HepG2 (cell line): ENCODE measurements at regions not wholly inside any gene's neighbourhood (a gene's known extent, or its start where the extent isn't known, plus 50 kb on each side); places are given as distances from the start of the nearest gene placed in this dataset.
A peak's percentile ranks its signal among the peaks of the same experiment; 100 is the strongest.

Experiments used
- ATAC-seq: fragments of 200-7000 bp; cut with Tn5 transposase; 3 replicates; pipeline ENCODE4 v1.9.1; 2020; ENCODE audit warnings: mild to moderate bottlenecking, moderate library complexity
- BruUV-seq: library from RNA; stranded (reverse); fragments of 400-500 nt; replicated peaks from 2 replicates; lab custom pipeline; 2021; lab: Mats Ljungman, UMichigan
- CTCF ChIA-PET: fragments of 300-600 bp; formaldehyde crosslinking; extraction: SDS; loops from one replicate; lab custom pipeline; 2021; ENCODE audit warnings: low total read pairs, inconsistent platforms, low intra/inter-chr PET ratio; lab: Yijun Ruan, JAX
- POLR2A ChIA-PET: fragments of 350-600 bp; sonication (Branson Sonifier 250); formaldehyde crosslinking; loops from one replicate; lab custom pipeline; 2020; ENCODE audit warnings: antibody characterized with exemption, inconsistent platforms; lab: Yijun Ruan, JAX
- DNase-seq: peaks from one replicate; pipeline ENCODE4 v3.0.0-alpha.2; 2015; ENCODE audit warnings: low spot score
- FAIRE-seq: peaks from 3 replicates; lab custom pipeline; 2011; peaks lifted over from hg19 to GRCh38; lab: Jason Lieb, UNC
- H2AFZ ChIP-seq: one replicate; pipeline ENCODE4 v1.6.1; 2011; ENCODE audit warnings: low read length, inconsistent platforms
- H3K27ac ChIP-seq: fragments of 300-600 bp; 3 replicates; pipeline ENCODE4 v1.8.0; 2011; ENCODE audit warnings: mixed run types, mild to moderate bottlenecking, mixed read lengths, low read length, inconsistent platforms; ENCODE audit not compliant: insufficient read depth; ENCODE audit errors: extremely low read length
- H3K27me3 ChIP-seq, 2 experiments: fragments of 200-600 bp in 1 of 2; 2 replicates in 1 of 2; 3 replicates in 1 of 2; pipeline versions ENCODE4 v1.6.0 to v1.8.0; 2011; ENCODE audit warnings: low read length in 2 of 2, mild to moderate bottlenecking in 2 of 2, moderate library complexity in 2 of 2, inconsistent platforms in 1 of 2; ENCODE audit not compliant: insufficient read depth in 2 of 2, control insufficient read depth in 1 of 2
- H3K36me3 ChIP-seq, 2 experiments: fragments of 200-600 bp in 1 of 2; replicated peaks in 1 of 2; 2 replicates in 1 of 2; 3 replicates in 1 of 2; pipeline versions ENCODE4 v1.5.1 to v1.8.0; 2011; ENCODE audit warnings: low read length in 2 of 2, inconsistent platforms in 1 of 2; ENCODE audit not compliant: insufficient read depth in 2 of 2, control insufficient read depth in 1 of 2
- H3K4me1 ChIP-seq: 2 replicates; pipeline ENCODE4 v1.5.1; 2012; ENCODE audit warnings: low read length, inconsistent platforms; ENCODE audit not compliant: insufficient read depth
- H3K4me2 ChIP-seq: 2 replicates; pipeline ENCODE4 v1.6.0; 2011; ENCODE audit warnings: low read depth, low read length, inconsistent platforms
- H3K4me3 ChIP-seq, 3 experiments: fragments of 200-600 bp in 1 of 3; sonication (generic), shearing (Covaris generic) in 1 of 3; replicated peaks in 1 of 3; 2 replicates each; pipeline ENCODE4 v1.5.1; 2011 to 2016; ENCODE audit warnings: low read length in 3 of 3, inconsistent platforms in 2 of 3, low read depth in 2 of 3, mild to moderate bottlenecking in 2 of 3, control low read depth in 1 of 3, mixed read lengths in 1 of 3; ENCODE audit not compliant: insufficient read depth in 1 of 3
- H3K79me2 ChIP-seq: one replicate; pipeline ENCODE4 v1.6.1; 2011; ENCODE audit warnings: low read length, inconsistent platforms; ENCODE audit not compliant: insufficient read depth
- H3K9ac ChIP-seq: 2 replicates; pipeline ENCODE4 v1.6.0; 2011; ENCODE audit warnings: mild to moderate bottlenecking, low read depth, low read length, inconsistent platforms; ENCODE audit not compliant: insufficient read depth
- H3K9me3 ChIP-seq: 2 replicates; pipeline ENCODE4 v1.5.1; 2012; ENCODE audit warnings: mild to moderate bottlenecking, low read length
- H4K20me1 ChIP-seq: 2 replicates; pipeline ENCODE4 v1.6.0; 2011; ENCODE audit warnings: inconsistent platforms, mild to moderate bottlenecking, low read length, moderate library complexity; ENCODE audit not compliant: insufficient read depth
- ATF5 ChIP-seq: sonication (generic); formaldehyde crosslinking; IDR thresholded peaks from 2 replicates; pipeline ENCODE4 v1.4.0; 2020; ENCODE audit warnings: mild to moderate bottlenecking, low read depth, missing genetic modification reagents
- CSRNP2 ChIP-seq: sonication (generic); formaldehyde crosslinking; conservative IDR thresholded peaks from 2 replicates; pipeline ENCODE4 v1.8.0; 2022; ENCODE audit warnings: low read depth, missing genetic modification reagents
- GMEB1 ChIP-seq: sonication (generic); formaldehyde crosslinking; IDR thresholded peaks from 2 replicates; pipeline ENCODE4 v1.5.1; 2020; ENCODE audit warnings: missing genetic modification reagents, mild to moderate bottlenecking, borderline replicate concordance
- NFYB ChIP-seq: sonication (generic); formaldehyde crosslinking; IDR thresholded peaks from 2 replicates; pipeline ENCODE4 v1.4.0; 2020; ENCODE audit warnings: missing genetic modification reagents
- ZC3H13 ChIP-seq: sonication (generic); formaldehyde crosslinking; IDR thresholded peaks from 2 replicates; pipeline ENCODE4 v1.8.1; 2023; ENCODE audit warnings: mild to moderate bottlenecking, missing genetic modification reagents, moderate library complexity
- ZNF569 ChIP-seq: sonication (generic); formaldehyde crosslinking; IDR thresholded peaks from 2 replicates; pipeline ENCODE4 v1.5.0; 2020; ENCODE audit warnings: mild to moderate bottlenecking, missing genetic modification reagents, moderate library complexity, borderline replicate concordance
- ZNF746 ChIP-seq: sonication (generic); formaldehyde crosslinking; IDR thresholded peaks from 2 replicates; pipeline ENCODE4 v1.8.0; 2022; ENCODE audit warnings: mild to moderate bottlenecking, missing genetic modification reagents
- ZNF891 ChIP-seq: sonication (generic); formaldehyde crosslinking; IDR thresholded peaks from 2 replicates; pipeline ENCODE4 v1.5.0; 2020; ENCODE audit warnings: mild to moderate bottlenecking, missing genetic modification reagents
- WGBS: methylation state at CpG from one replicate; pipeline ENCODE4 v1.1.6; 2017; ENCODE audit warnings: low lambda C conversion rate; 5-methylcytosine and 5-hydroxymethylcytosine counted together
- in situ Hi-C: cut with HindIII; loops from 2 replicates; pipeline ENCODE4 v1.10.0; 2017; ENCODE audit warnings: low pct_unique_long_range_greater_than_20kb; ENCODE audit not compliant: extremely low pct_ligation_motif_present
- intact Hi-C: fragments of 100-400 bp; cut with micrococcal nuclease; formaldehyde crosslinking; loops from one replicate; pipeline ENCODE4 v1.10.0; 2022; ENCODE audit not compliant: unreplicated experiment

GRCh38 chr20:40583636-40584035 lies 105.4 kb downstream of the MAFB start:
- ChIA-PET POLR2A (no interaction called here), CTCF (no interaction called here)
- no peak for TF ChIP-seq NFYB (CRISPR knock-in tag)
- TF ChIP-seq ZNF569, result no peak
- TF ChIP-seq GMEB1 (CRISPR knock-in tag), result no peak
- no peak for TF ChIP-seq ZNF746
- ATAC-seq (no peak), FAIRE-seq (peak; percentile 26), DNase-seq (no peak)
- H4K20me1 ChIP-seq, result no peaks in the 10 kb centered on the region
- no peaks in the 10 kb centered on the region for H3K36me3 ChIP-seq
- BruUV-seq, result no TSS peak
- H3K4me1 ChIP-seq, result peaks cover 11% of the 10 kb centered on the region
- H3K27me3 ChIP-seq, result no peaks in the 10 kb centered on the region
- no peak overlapping the region for H3K4me3 ChIP-seq
- H3K9ac ChIP-seq, result no peak overlapping the region
- intact Hi-C loops (no loop called here), in situ Hi-C loops (no loop called here)
- WGBS, result 41% methylated on average over 7 of the region's 7 CpGs
- H2AFZ ChIP-seq, result no peak overlapping the region
- no peak overlapping the region for H3K4me2 ChIP-seq
- H3K79me2 ChIP-seq, result no peaks in the 10 kb centered on the region
- no peak overlapping the region for H3K27ac ChIP-seq
- H3K9me3 ChIP-seq, result no peaks in the 10 kb centered on the region

- Histone ChIP-seq H3K9ac (no peak overlapping the region), H3K27ac (no peak overlapping the region), H3K79me2 (no peaks in the 10 kb centered on the region), H3K27me3 (no peaks in the 10 kb centered on the region), H3K36me3 (no peaks in the 10 kb centered on the region), H3K4me2 (no peak overlapping the region), H3K4me1 (peaks cover 11% of the 10 kb centered on the region), H2AFZ (no peak overlapping the region), H3K9me3 (no peaks in the 10 kb centered on the region), H4K20me1 (no peaks in the 10 kb centered on the region), H3K4me3 (no peak overlapping the region)
- no TSS peak for BruUV-seq
- DNase-seq, result no peak
- WGBS, result 24% methylated on average over 7 of the region's 7 CpGs
- in situ Hi-C loops (no loop called here), intact Hi-C loops (no loop called here)
- no peak for TF ChIP-seq CSRNP2
- TF ChIP-seq ZNF891 (CRISPR knock-in tag), result no peak
- TF ChIP-seq ZC3H13, result no peak
- no peak for TF ChIP-seq ATF5 (CRISPR knock-in tag)
- ChIA-PET POLR2A (no interaction called here), CTCF (no interaction called here)
- peak; percentile 73 for ATAC-seq
- FAIRE-seq, result no peak
Measured at GRCh38 chr20:40583205-40583604, 105.8 kb downstream of the MAFB start.
